ENCODE measurements at regions not wholly inside any gene's neighbourhood (a gene's known extent, or its start where the extent isn't known, plus 50 kb on each side); places are given as distances from the start of the nearest gene placed in this dataset.
"Not testable (repeated sequence)": the region's sequence is repeated elsewhere in the genome, so short reads cannot be mapped to it uniquely, and the experiment has no call there.

DNA sequence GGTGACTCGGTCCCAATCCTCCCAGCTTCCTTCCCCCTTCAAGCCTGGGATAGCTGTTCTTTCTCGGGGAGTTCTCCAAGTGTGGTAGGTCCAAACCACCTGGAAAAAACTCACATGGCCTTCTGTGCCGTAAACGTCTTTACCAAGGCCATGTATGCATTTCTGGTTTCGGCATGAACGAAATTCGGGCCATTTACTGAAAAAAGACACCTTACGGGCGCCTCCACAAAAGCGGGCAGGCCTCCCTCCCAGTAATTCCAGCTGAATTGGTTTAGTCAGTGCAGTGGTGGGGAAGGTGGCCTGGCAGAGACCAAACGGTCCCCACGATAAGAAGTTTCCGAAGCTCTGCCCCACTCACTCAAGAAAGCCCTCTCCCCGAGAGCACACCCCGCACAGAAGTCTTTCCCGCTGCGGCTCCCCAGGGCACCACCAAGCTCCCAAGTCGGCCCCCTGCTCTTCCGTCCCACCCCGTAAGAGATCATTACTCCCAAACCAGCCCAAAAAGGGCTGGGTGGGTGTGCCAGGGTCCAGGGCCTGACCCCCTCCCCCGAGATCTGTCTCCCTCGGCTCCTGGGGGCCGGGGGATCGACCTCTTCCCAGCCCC is 86.3 kb upstream of the MELK start:
- Histone ChIP-seq H3K9me3 (no peaks in the 10 kb centered on the region), H3K4me3 (peak overlapping the region; percentile 76), H3K36me3 (replicated peaks) (no peaks in the 10 kb centered on the region), H3K27me3 (ENCODE audit: low read depth) (no peaks in the 10 kb centered on the region), H3K4me1 (peaks cover 36% of the 10 kb centered on the region)
- in situ Hi-C loops (cut with MboI; ENCODE audit: low sequenced_read_pairs), result no loop called here
- peak in 1 of 2 experiments; percentile 38 for DNase-seq (ENCODE audit: low spot score in 2 of 2)

GRCh38 chr9:36485647-36486328 is 85.7 kb upstream of the RNF38 start:
- in situ Hi-C loops (cut with MboI; ENCODE audit: low sequenced_read_pairs), result no loop called here
- peak overlapping the region; percentile 76 for H3K4me3 ChIP-seq
- peak in 1 of 2 experiments; percentile 28 for DNase-seq (ENCODE audit: low spot score in 2 of 2)
- H3K36me3 ChIP-seq (replicated peaks), result no peaks in the 10 kb centered on the region
- no peaks in the 10 kb centered on the region for H3K9me3 ChIP-seq
- H3K4me1 ChIP-seq, result peaks cover 35% of the 10 kb centered on the region
- no peaks in the 10 kb centered on the region for H3K27me3 ChIP-seq (ENCODE audit: low read depth)

- Histone ChIP-seq H3K4me1 (peaks cover 25% of the 10 kb centered on the region), H3K9me3 (no peaks in the 10 kb centered on the region), H3K27me3 (ENCODE audit: low read depth) (no peaks in the 10 kb centered on the region), H3K36me3 (replicated peaks) (no peaks in the 10 kb centered on the region), H3K4me3 (no peak overlapping the region)
- in situ Hi-C loops (cut with MboI; ENCODE audit: low sequenced_read_pairs), result no loop called here
- no peak for DNase-seq (ENCODE audit: low spot score in 2 of 2)
Observed at GRCh38 chr9:36484124-36484523, 84.1 kb upstream of the RNF38 start.

GRCh38 chr9:36479101-36479500 is 79.0 kb upstream of the RNF38 start:
- peak; percentile 18 to 47 for DNase-seq (ENCODE audit: low spot score in 2 of 2)
- Histone ChIP-seq H3K4me1 (peaks cover 7% of the 10 kb centered on the region), H3K27me3 (ENCODE audit: low read depth) (no peaks in the 10 kb centered on the region), H3K36me3 (replicated peaks) (no peaks in the 10 kb centered on the region), H3K4me3 (no peak overlapping the region), H3K9me3 (no peaks in the 10 kb centered on the region)
- in situ Hi-C loops (cut with MboI; ENCODE audit: low sequenced_read_pairs), result no loop called here

- H3K4me1 ChIP-seq, result no peaks in the 10 kb centered on the region
- no peaks in the 10 kb centered on the region for H3K9me3 ChIP-seq
- no peak for DNase-seq (ENCODE audit: low spot score in 2 of 2)
- no peaks in the 10 kb centered on the region for H3K27me3 ChIP-seq (ENCODE audit: low read depth)
- no peak overlapping the region for H3K4me3 ChIP-seq
- no peaks in the 10 kb centered on the region for H3K36me3 ChIP-seq (replicated peaks)
- in situ Hi-C loops (cut with MboI; ENCODE audit: low sequenced_read_pairs), result no loop called here
Observed at GRCh38 chr9:36471359-36471758, 71.3 kb upstream of the RNF38 start.

DNA sequence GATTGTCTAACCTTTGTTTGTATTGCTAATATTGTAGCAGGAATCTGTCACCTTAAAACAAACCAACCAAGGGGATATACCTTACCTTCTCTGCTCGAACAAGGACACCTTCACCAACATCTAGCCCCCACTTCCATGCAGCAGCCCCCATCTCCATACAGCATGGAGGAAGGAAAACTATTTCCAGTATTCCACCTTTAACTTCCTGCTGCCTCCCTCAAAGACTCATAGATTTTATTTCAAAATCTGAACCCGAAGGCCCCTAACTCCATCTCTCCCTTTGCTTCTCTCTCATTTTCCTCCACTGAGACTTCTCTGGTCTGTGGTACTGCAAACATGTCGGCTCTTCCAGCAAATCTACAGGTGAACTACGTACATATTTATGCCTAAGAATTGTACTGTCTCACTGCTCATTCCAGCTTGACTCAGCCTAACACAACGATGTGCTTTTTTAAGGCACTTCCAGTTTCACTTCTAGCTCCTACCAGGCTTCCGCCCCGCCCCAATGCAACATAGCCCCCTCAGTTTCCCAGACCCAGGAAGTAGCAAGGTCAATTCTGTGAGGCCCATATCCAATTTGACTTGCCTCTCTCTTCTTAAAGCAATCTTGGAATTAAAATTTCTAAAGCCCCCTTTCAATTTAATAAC is 70.7 kb upstream of the RNF38 start:
- H3K9me3 ChIP-seq, result no peaks in the 10 kb centered on the region
- H3K36me3 ChIP-seq (replicated peaks), result no peaks in the 10 kb centered on the region
- no peaks in the 10 kb centered on the region for H3K27me3 ChIP-seq (ENCODE audit: low read depth)
- no peak for DNase-seq (ENCODE audit: low spot score in 2 of 2)
- H3K4me3 ChIP-seq, result no peak overlapping the region
- in situ Hi-C loops (cut with MboI; ENCODE audit: low sequenced_read_pairs), result no loop called here
- H3K4me1 ChIP-seq, result no peaks in the 10 kb centered on the region

GRCh38 chr9:36463467-36463866 is 63.4 kb upstream of the RNF38 start:
- in situ Hi-C loops (cut with MboI; ENCODE audit: low sequenced_read_pairs), result no loop called here
- Histone ChIP-seq H3K27me3 (ENCODE audit: low read depth) (no peaks in the 10 kb centered on the region; the same call in 1 of the 2 replicates), H3K9me3 (no peaks in the 10 kb centered on the region), H3K4me1 (peaks cover 5% of the 10 kb centered on the region), H3K4me3 (no peak overlapping the region), H3K36me3 (replicated peaks) (no peaks in the 10 kb centered on the region)
- DNase-seq (ENCODE audit: low spot score in 2 of 2), result no peak

GRCh38 chr9:36462245-36462644 is 62.2 kb upstream of the RNF38 start:
- H3K9me3 ChIP-seq, result no peaks in the 10 kb centered on the region
- in situ Hi-C loops (cut with MboI; ENCODE audit: low sequenced_read_pairs), result no loop called here
- peaks cover 4% of the 10 kb centered on the region; the same call in 1 of the 2 replicates for H3K36me3 ChIP-seq (replicated peaks)

GRCh38 chr9:36461323-36461722 is 61.3 kb upstream of the RNF38 start:
- Histone ChIP-seq H3K4me1 (peaks cover 5% of the 10 kb centered on the region), H3K27me3 (ENCODE audit: low read depth) (no peaks in the 10 kb centered on the region; the same call in 1 of the 2 replicates), H3K9me3 (no peaks in the 10 kb centered on the region), H3K4me3 (no peak overlapping the region), H3K36me3 (replicated peaks) (peaks cover 4% of the 10 kb centered on the region; the same call in 1 of the 2 replicates)
- in situ Hi-C loops (cut with MboI; ENCODE audit: low sequenced_read_pairs), result no loop called here
- DNase-seq (ENCODE audit: low spot score in 2 of 2), result no peak

More at GRCh38 chr9:36462245-36462644, 62.2 kb upstream of the RNF38 start:
- Histone ChIP-seq H3K4me1 (peaks cover 5% of the 10 kb centered on the region), H3K4me3 (no peak overlapping the region), H3K27me3 (ENCODE audit: low read depth) (no peaks in the 10 kb centered on the region; the same call in 1 of the 2 replicates)
- DNase-seq (ENCODE audit: low spot score in 2 of 2), result no peak

DNA sequence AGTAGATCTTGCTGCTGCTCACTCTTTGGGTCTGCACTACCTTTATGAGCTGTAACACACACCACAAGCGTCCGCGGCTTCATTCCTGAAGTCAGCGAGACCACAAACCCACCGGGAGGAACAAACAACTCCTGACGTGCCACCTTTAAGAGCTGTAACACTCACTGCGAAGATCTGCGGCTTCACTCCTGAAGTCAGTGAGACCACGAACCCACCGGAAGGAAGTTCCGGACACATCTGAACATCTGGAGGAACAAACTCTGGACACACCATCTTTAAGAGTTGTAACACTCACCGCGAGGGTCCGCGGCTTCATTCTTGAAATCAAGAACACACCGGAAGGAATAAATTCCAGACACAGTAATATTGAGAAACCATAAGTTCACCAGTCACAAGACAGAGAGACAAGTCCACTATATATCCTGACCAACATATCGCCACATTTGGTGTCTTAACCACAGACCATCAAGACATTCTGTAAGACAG is 58.4 kb upstream of the RNF38 start:
- H3K27me3 ChIP-seq (ENCODE audit: low read depth); DNase-seq (ENCODE audit: low spot score in 2 of 2); H3K4me3 ChIP-seq; H3K36me3 ChIP-seq (replicated peaks); in situ Hi-C loops (cut with MboI; ENCODE audit: low sequenced_read_pairs); H3K4me1 ChIP-seq; H3K9me3 ChIP-seq: not testable (repeated sequence)

DNA sequence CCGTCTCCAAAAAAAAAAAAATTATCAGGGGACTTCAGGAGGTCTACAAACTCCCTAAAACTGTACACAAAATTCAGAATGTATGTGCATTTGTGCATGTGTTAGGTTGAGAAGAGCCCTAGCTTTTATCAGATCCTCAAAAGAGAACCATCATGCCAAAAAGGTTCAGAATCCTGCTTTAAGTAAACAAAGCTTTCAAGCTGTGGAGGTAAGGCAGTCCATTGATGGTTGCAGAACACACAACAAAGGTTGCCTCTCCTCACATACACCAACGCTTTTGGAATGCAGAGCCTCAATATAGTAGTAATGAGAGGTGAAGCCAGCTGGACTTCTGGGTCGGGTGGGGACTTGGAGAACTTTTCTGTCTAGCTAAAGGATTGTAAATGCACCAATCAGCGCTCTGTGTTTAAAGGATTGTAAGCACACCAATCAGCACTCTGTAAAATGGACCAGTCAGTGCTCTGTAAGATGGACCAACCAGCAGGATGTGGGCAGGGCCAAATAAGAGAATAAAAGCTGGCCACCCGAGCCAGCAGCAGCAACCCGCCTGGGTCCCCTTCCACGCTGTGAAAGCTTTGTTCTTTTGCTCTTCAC is 57.9 kb upstream of the RNF38 start:
- no peak for DNase-seq (ENCODE audit: low spot score in 2 of 2)
- no peaks in the 10 kb centered on the region for H3K9me3 ChIP-seq

GRCh38 chr9:36456480-36457065 is 56.5 kb upstream of the RNF38 start:
- no peak for DNase-seq (ENCODE audit: low spot score in 2 of 2)
- in situ Hi-C loops (cut with MboI; ENCODE audit: low sequenced_read_pairs), result no loop called here
- H3K36me3 ChIP-seq (replicated peaks), result peaks cover 4% of the 10 kb centered on the region; the same call in 1 of the 2 replicates
- H3K27me3 ChIP-seq (ENCODE audit: low read depth), result no peaks in the 10 kb centered on the region
- no peaks in the 10 kb centered on the region for H3K9me3 ChIP-seq
- H3K4me1 ChIP-seq, result peaks cover 3% of the 10 kb centered on the region
- no peak overlapping the region for H3K4me3 ChIP-seq

More for the DNA sequence above, 57.9 kb upstream of the RNF38 start:
- Histone ChIP-seq H3K27me3 (ENCODE audit: low read depth) (no peaks in the 10 kb centered on the region), H3K4me3 (no peak overlapping the region), H3K4me1 (peaks cover 5% of the 10 kb centered on the region), H3K36me3 (replicated peaks) (peaks cover 4% of the 10 kb centered on the region; the same call in 1 of the 2 replicates)
- in situ Hi-C loops (cut with MboI; ENCODE audit: low sequenced_read_pairs), result no loop called here

GRCh38 chr9:36451949-36452348 is 51.9 kb upstream of the RNF38 start:
- Histone ChIP-seq H3K36me3 (replicated peaks) (no peaks in the 10 kb centered on the region), H3K9me3 (no peaks in the 10 kb centered on the region), H3K27me3 (ENCODE audit: low read depth) (no peaks in the 10 kb centered on the region), H3K4me3 (no peak overlapping the region), H3K4me1 (peaks cover 7% of the 10 kb centered on the region)
- in situ Hi-C loops (cut with MboI; ENCODE audit: low sequenced_read_pairs), result no loop called here
- no peak for DNase-seq (ENCODE audit: low spot score in 2 of 2)
